ENCODE measurements at regions not wholly inside any gene's neighbourhood (a gene's known extent, or its start where the extent isn't known, plus 50 kb on each side); places are given as distances from the start of the nearest gene placed in this dataset.
A peak's percentile ranks its signal among the peaks of the same experiment; 100 is the strongest.

- Histone ChIP-seq H3K9me2 (ENCODE audit: insufficient read depth) (peaks cover 12% of the 10 kb centered on the region; the same call in 1 of the 2 replicates), H3K27me3 (ENCODE audit: insufficient read depth) (no peaks in the 10 kb centered on the region), H3K79me2 (replicated peaks; ENCODE audit: insufficient read depth) (no peaks in the 10 kb centered on the region), H4K20me1 (replicated peaks; ENCODE audit: insufficient read depth) (no peaks in the 10 kb centered on the region; the same call in 1 of the 2 replicates), H3K4me1 (ENCODE audit: insufficient read depth) (peaks cover 3% of the 10 kb centered on the region; the same call in 1 of the 2 replicates), H3K27ac (ENCODE audit: low read depth) (no peak overlapping the region), H2AFZ (peak overlapping the region; percentile 12; the same call in 1 of the 2 replicates), H3K4me2 (no peak overlapping the region), H3K4me3 (no peak overlapping the region), H3F3A (replicated peaks; ENCODE audit: low read depth) (no peaks in the 10 kb centered on the region), H3K36me3 (ENCODE audit: insufficient read depth) (no peaks in the 10 kb centered on the region)
- Mint-ChIP-seq H3K27me3 (ENCODE audit: insufficient read depth, low read depth, poor library complexity) (peaks cover 8% of the 10 kb centered on the region), H3K36me3 (ENCODE audit: low read depth) (peaks cover 13% of the 10 kb centered on the region), H3K9me3 (peaks cover 14% of the 10 kb centered on the region), H3K27ac (no peak overlapping the region), H3K4me3 (no peak overlapping the region), H3K4me1 (peaks cover 20% of the 10 kb centered on the region; the same call in 2 of the 3 replicates)
- no peak for ATAC-seq
- TF ChIP-seq REST (IDR thresholded peaks at IDR 0.05; ENCODE audit: unreplicated experiment) (no peak), STAT1 (IDR thresholded peaks at IDR 0.05; ENCODE audit: unreplicated experiment) (no peak), ZNF331 (CRISPR knock-in tag; IDR thresholded peaks at IDR 0.05; ENCODE audit: low read depth) (no peak), EZH2 (IDR thresholded peaks at IDR 0.05; ENCODE audit: low read depth, unreplicated experiment) (no peak), NANOG (IDR thresholded peaks at IDR 0.05; ENCODE audit: borderline replicate concordance) (no peak), ZNF462 (CRISPR knock-in tag; IDR thresholded peaks at IDR 0.05) (no peak), ZNF114 (CRISPR knock-in tag; IDR thresholded peaks at IDR 0.05) (no peak), POLR2AphosphoS5 (IDR thresholded peaks at IDR 0.05; ENCODE audit: low read depth) (no peak), JUNB (IDR thresholded peaks at IDR 0.05; ENCODE audit: unreplicated experiment) (no peak), CREB1 (CRISPR knock-in tag; IDR thresholded peaks at IDR 0.05; ENCODE audit: low read depth) (no peak)
- peak; percentile 47 for DNase-seq (ENCODE audit: low spot score)
Observed at GRCh38 chr13:60286707-60287106, 110.3 kb upstream of the TDRD3 start.
